BJ (cell line): ENCODE measurements at regions not wholly inside any gene's neighbourhood (a gene's known extent, or its start where the extent isn't known, plus 50 kb on each side); places are given as distances from the start of the nearest gene placed in this dataset.

Experiments used
- CTCF ChIA-PET: fragments of 350-600 bp; formaldehyde crosslinking; extraction: SDS; loops from one replicate; lab custom pipeline; 2021; ENCODE audit warnings: antibody characterized with exemption, inconsistent platforms; lab: Yijun Ruan, JAX
- POLR2A ChIA-PET: fragments of 300-600 bp; sonication (Branson Sonifier 250); formaldehyde crosslinking; extraction: SDS; loops from one replicate; lab custom pipeline; 2021; ENCODE audit warnings: antibody characterized with exemption; lab: Charles Lee
- DNase-seq: peaks from one replicate; pipeline ENCODE4 v3.0.0-alpha.2; 2011; ENCODE audit warnings: low read depth
- H3K27me3 ChIP-seq: 2 replicates; pipeline ENCODE4 v1.6.0; 2011; ENCODE audit warnings: low read length; ENCODE audit not compliant: control insufficient read depth, insufficient read depth
- H3K36me3 ChIP-seq: 2 replicates; pipeline ENCODE4 v1.5.1; 2011; ENCODE audit warnings: low read length; ENCODE audit not compliant: control insufficient read depth, insufficient read depth
- H3K4me3 ChIP-seq: 2 replicates; pipeline ENCODE4 v1.5.1; 2011; ENCODE audit warnings: low read depth, mild to moderate bottlenecking, control low read depth, low read length
- CTCF ChIP-seq: IDR thresholded peaks from 2 replicates; pipeline ENCODE4 v1.5.1; 2011; ENCODE audit warnings: low read depth, mild to moderate bottlenecking, control low read depth, inconsistent platforms, low read length, moderate library complexity; ENCODE audit not compliant: insufficient read depth

- ChIA-PET CTCF (no interaction called here), POLR2A (no interaction called here)
- DNase-seq, result no peak
- TF ChIP-seq CTCF, result no peak
- Histone ChIP-seq H3K4me3 (no peak overlapping the region), H3K27me3 (no peaks in the 10 kb centered on the region), H3K36me3 (no peaks in the 10 kb centered on the region)
Observed at GRCh38 chr14:43939836-43940235, 567.2 kb downstream of the FSCB start.

GRCh38 chr14:43938588-43939281 lies 568.3 kb downstream of the FSCB start:
- Histone ChIP-seq H3K36me3 (no peaks in the 10 kb centered on the region), H3K4me3 (no peak overlapping the region), H3K27me3 (no peaks in the 10 kb centered on the region)
- DNase-seq, result no peak
- ChIA-PET POLR2A (no interaction called here), CTCF (no interaction called here)
- no peak for TF ChIP-seq CTCF

- no peaks in the 10 kb centered on the region for H3K36me3 ChIP-seq
- no peak for DNase-seq
- ChIA-PET CTCF (no interaction called here), POLR2A (no interaction called here)
- no peak for TF ChIP-seq CTCF
- H3K4me3 ChIP-seq, result no peak overlapping the region
- H3K27me3 ChIP-seq, result no peaks in the 10 kb centered on the region
Observed at GRCh38 chr14:43937001-43937400, 570.1 kb downstream of the FSCB start.

- TF ChIP-seq CTCF, result no peak
- ChIA-PET CTCF (no interaction called here), POLR2A (no interaction called here)
- Histone ChIP-seq H3K27me3 (no peaks in the 10 kb centered on the region), H3K4me3 (no peak overlapping the region), H3K36me3 (no peaks in the 10 kb centered on the region)
- DNase-seq, result no peak
Observed at GRCh38 chr14:43934102-43934501, 573.0 kb downstream of the FSCB start.

GRCh38 chr14:43914041-43914693 lies 592.9 kb downstream of the FSCB start:
- CTCF ChIA-PET, result no interaction called here

More at GRCh38 chr14:43914041-43914693, 592.9 kb downstream of the FSCB start:
- DNase-seq, result no peak
- TF ChIP-seq CTCF, result no peak
- Histone ChIP-seq H3K4me3 (no peak overlapping the region), H3K36me3 (no peaks in the 10 kb centered on the region), H3K27me3 (no peaks in the 10 kb centered on the region)
- POLR2A ChIA-PET, result no interaction called here
